LNCaP clone FGC (cell line): ENCODE measurements at regions not wholly inside any gene's neighbourhood (a gene's known extent, or its start where the extent isn't known, plus 50 kb on each side); places are given as distances from the start of the nearest gene placed in this dataset.

ENCODE experiments used
- DNase-seq: peaks from one replicate; pipeline ENCODE4 v3.0.0-alpha.2; 2011; ENCODE audit warnings: low read depth
- H3K4me3 ChIP-seq: 2 replicates; pipeline ENCODE4 v1.5.1; 2011; ENCODE audit warnings: mild to moderate bottlenecking, low read depth, low read length, control low read depth
- CTCF ChIP-seq: IDR thresholded peaks from 2 replicates; pipeline ENCODE4 v1.5.1; 2012; ENCODE audit warnings: mild to moderate bottlenecking; ENCODE audit not compliant: control insufficient read depth, insufficient read depth; ENCODE audit errors: extremely low read depth

GRCh38 chr3:159453945-159454344 lies 534.7 kb upstream of the IL12A start:
- no peak for DNase-seq
- H3K4me3 ChIP-seq, result no peak overlapping the region
- TF ChIP-seq CTCF, result no peak

- DNase-seq, result no peak
- no peak for TF ChIP-seq CTCF
- H3K4me3 ChIP-seq, result no peak overlapping the region
Measured at GRCh38 chr3:159455741-159456181, 532.9 kb upstream of the IL12A start.

GRCh38 chr3:159458010-159458409 lies 530.6 kb upstream of the IL12A start:
- no peak for TF ChIP-seq CTCF
- DNase-seq, result no peak
- no peak overlapping the region for H3K4me3 ChIP-seq

DNA sequence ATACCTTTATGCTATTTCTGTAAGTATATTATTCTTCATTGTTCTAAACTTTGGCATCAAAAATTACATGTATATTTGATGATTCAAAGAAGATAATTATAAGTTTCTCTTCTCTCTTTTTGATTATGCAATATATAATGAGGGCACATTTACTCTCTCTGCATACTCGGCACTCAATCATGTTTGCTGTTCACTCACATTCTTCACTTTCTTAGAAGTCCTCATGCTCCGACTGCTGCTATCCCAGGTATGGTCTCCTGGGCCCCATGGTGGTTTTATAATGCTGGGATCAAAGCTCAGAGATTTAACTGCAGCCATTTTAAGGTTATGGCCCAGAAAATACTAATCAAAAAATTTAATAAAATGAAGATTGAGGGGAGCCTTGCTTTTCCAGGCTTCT lies 529.7 kb upstream of the IL12A start:
- H3K4me3 ChIP-seq, result no peak overlapping the region
- no peak for DNase-seq
- no peak for TF ChIP-seq CTCF

- TF ChIP-seq CTCF, result no peak
- no peak overlapping the region for H3K4me3 ChIP-seq
- no peak for DNase-seq
Measured at GRCh38 chr3:159472611-159473010, 516.0 kb upstream of the IL12A start.

GRCh38 chr3:159473206-159473605 lies 515.4 kb upstream of the IL12A start:
- no peak overlapping the region for H3K4me3 ChIP-seq
- TF ChIP-seq CTCF, result no peak
- DNase-seq, result no peak

DNA sequence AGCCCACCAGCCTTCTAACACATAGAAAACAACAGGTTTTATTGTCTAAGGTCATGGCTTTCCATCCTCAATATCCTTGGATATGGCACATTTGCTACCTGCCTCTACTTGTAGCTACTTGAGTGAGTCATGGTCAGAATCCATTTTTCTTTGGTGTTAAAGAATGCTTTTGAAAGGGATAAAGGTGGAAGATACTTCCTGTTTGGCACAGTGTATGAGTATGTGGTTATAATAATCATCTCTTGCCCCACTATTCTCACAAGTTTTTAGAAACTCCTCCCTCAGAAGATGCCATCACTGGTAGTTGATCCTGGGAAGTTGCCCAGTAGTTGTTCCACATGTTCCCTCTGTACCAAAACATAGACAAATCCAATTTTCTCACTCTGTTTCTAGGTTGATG lies 508.6 kb upstream of the IL12A start:
- no peak overlapping the region for H3K4me3 ChIP-seq
- no peak for TF ChIP-seq CTCF
- no peak for DNase-seq
